Stomach (tissue), 4 donors: ENCODE measurements at regions not wholly inside any gene's neighbourhood (a gene's known extent, or its start where the extent isn't known, plus 50 kb on each side); places are given as distances from the start of the nearest gene placed in this dataset.

ENCODE experiments used
- CTCF ChIP-seq, 7 experiments: fragments of 450-650 bp in 4 of 7; fragments of 200-600 bp in 3 of 7; sonication (generic) in 3 of 7; IDR thresholded peaks; one replicate each; pipeline ENCODE4 v1.5.1; 2016 to 2019; ENCODE audit warnings: antibody characterized with exemption in 7 of 7, control low read depth in 2 of 7, mild to moderate bottlenecking in 1 of 7
- EP300 ChIP-seq: sonication (generic); formaldehyde crosslinking; IDR thresholded peaks from one replicate; pipeline ENCODE4 v1.6.1; 2017; ENCODE audit warnings: antibody characterized with exemption
- POLR2A ChIP-seq, 4 donors: fragments of 450-650 bp; IDR thresholded peaks; one replicate each; pipeline ENCODE4 v1.6.1; 2016; ENCODE audit warnings: antibody characterized with exemption in 4 of 4, control low read depth in 2 of 4, mild to moderate bottlenecking in 1 of 4, moderate library complexity in 1 of 4
- POLR2AphosphoS5 ChIP-seq, 3 donors: sonication (generic); formaldehyde crosslinking; IDR thresholded peaks; one replicate each; pipeline ENCODE4 v1.6.1; 2016; ENCODE audit warnings: antibody characterized with exemption in 3 of 3

GRCh38 chr3:177463863-177464262, 266.6 kb upstream of the TBL1XR1 start:
- TF ChIP-seq EP300: no peak
- no peak for TF ChIP-seq CTCF (IDR thresholded peaks at IDR 0.05)
- TF ChIP-seq POLR2AphosphoS5 (IDR thresholded peaks at IDR 0.05): no peak
- TF ChIP-seq POLR2A (IDR thresholded peaks at IDR 0.05): no peak
